Trophoblast cell (in vitro differentiated cells and primary cell): ENCODE measurements at regions not wholly inside any gene's neighbourhood (a gene's known extent, or its start where the extent isn't known, plus 50 kb on each side); places are given as distances from the start of the nearest gene placed in this dataset.

ENCODE experiments used
- DNase-seq, 2 donors: peaks; one replicate each; pipeline ENCODE4 v3.0.0-alpha.2; 2016
- H2AFZ ChIP-seq: 2 replicates; pipeline ENCODE4 v1.6.1; 2013; ENCODE audit warnings: low read length, moderate library complexity, mild to moderate bottlenecking; ENCODE audit not compliant: insufficient read depth, poor library complexity
- H2AK5ac ChIP-seq: 2 replicates; pipeline ENCODE4 v1.6.1; 2013; ENCODE audit warnings: mild to moderate bottlenecking, low read length
- H2BK120ac ChIP-seq: 2 replicates; pipeline ENCODE4 v1.6.1; 2013; ENCODE audit warnings: low read length, mild to moderate bottlenecking, moderate library complexity; ENCODE audit not compliant: insufficient read depth, poor library complexity
- H2BK12ac ChIP-seq: 2 replicates; pipeline ENCODE4 v1.6.1; 2013; ENCODE audit warnings: mild to moderate bottlenecking, low read length, moderate library complexity
- H2BK5ac ChIP-seq: 2 replicates; pipeline ENCODE4 v1.6.1; 2013; ENCODE audit warnings: low read length, low read depth, moderate library complexity, mild to moderate bottlenecking; ENCODE audit not compliant: poor library complexity
- H3K14ac ChIP-seq: 2 replicates; pipeline ENCODE4 v1.6.1; 2013; ENCODE audit warnings: mild to moderate bottlenecking, low read length
- H3K18ac ChIP-seq: 2 replicates; pipeline ENCODE4 v1.6.1; 2013; ENCODE audit warnings: mild to moderate bottlenecking, low read length
- H3K23ac ChIP-seq: 2 replicates; pipeline ENCODE4 v1.6.1; 2013; ENCODE audit warnings: low read length
- H3K27ac ChIP-seq: 2 replicates; pipeline ENCODE4 v1.5.1; 2013; ENCODE audit warnings: low read depth, mild to moderate bottlenecking, inconsistent platforms, low read length, moderate library complexity
- H3K27me3 ChIP-seq: 2 replicates; pipeline ENCODE4 v1.6.1; 2013; ENCODE audit warnings: inconsistent platforms, mild to moderate bottlenecking, low read length, moderate library complexity; ENCODE audit not compliant: insufficient read depth
- H3K36me3 ChIP-seq, 2 experiments: 1 replicate in 1 of 2; 2 replicates in 1 of 2; pipeline ENCODE4 v1.6.1; 2013; ENCODE audit warnings: low read length in 2 of 2, mild to moderate bottlenecking in 2 of 2, moderate library complexity in 1 of 2; ENCODE audit not compliant: insufficient read depth in 2 of 2, control insufficient read depth in 1 of 2
- H3K4ac ChIP-seq: 2 replicates; pipeline ENCODE4 v1.6.1; 2013; ENCODE audit warnings: low read depth, mild to moderate bottlenecking, low read length, moderate library complexity
- H3K4me1 ChIP-seq, 2 experiments: 1 replicate in 1 of 2; 2 replicates in 1 of 2; pipeline ENCODE4 v1.6.1; 2013; ENCODE audit warnings: low read length in 2 of 2, mild to moderate bottlenecking in 2 of 2, moderate library complexity in 1 of 2; ENCODE audit not compliant: insufficient read depth in 2 of 2, control insufficient read depth in 1 of 2
- H3K4me2 ChIP-seq: 2 replicates; pipeline ENCODE4 v1.6.1; 2013; ENCODE audit warnings: inconsistent platforms, mild to moderate bottlenecking, low read length, moderate library complexity
- H3K4me3 ChIP-seq: 2 replicates; pipeline ENCODE4 v1.5.1; 2013; ENCODE audit warnings: mild to moderate bottlenecking, low read depth, low read length, inconsistent platforms
- H3K79me1 ChIP-seq: one replicate; pipeline ENCODE4 v1.6.1; 2013; ENCODE audit warnings: low read length
- H3K79me2 ChIP-seq: 2 replicates; pipeline ENCODE4 v1.6.1; 2013; ENCODE audit warnings: low read length, mild to moderate bottlenecking; ENCODE audit not compliant: control insufficient read depth, insufficient read depth, poor library complexity
- H3K9ac ChIP-seq: 2 replicates; pipeline ENCODE4 v1.6.1; 2013; ENCODE audit warnings: mild to moderate bottlenecking, low read length
- H3K9me3 ChIP-seq: 2 replicates; pipeline ENCODE4 v1.6.1; 2013; ENCODE audit warnings: low read depth, mild to moderate bottlenecking, control low read depth, inconsistent platforms, low read length; ENCODE audit not compliant: insufficient read depth
- H4K12ac ChIP-seq: 2 replicates; pipeline ENCODE4 v1.6.1; 2013; ENCODE audit warnings: low read depth, mild to moderate bottlenecking, low read length, moderate library complexity
- H4K8ac ChIP-seq: 2 replicates; pipeline ENCODE4 v1.6.1; 2013; ENCODE audit warnings: low read depth, mild to moderate bottlenecking, low read length, moderate library complexity
- H4K91ac ChIP-seq: one replicate; pipeline ENCODE4 v1.6.1; 2013; ENCODE audit warnings: low read depth, mild to moderate bottlenecking, low read length, moderate library complexity
- WGBS: extraction: QIAGEN DNeasy Blood & Tissue Kit; methylation state at CpG from one replicate; pipeline ENCODE4 v1.1.7; 2013; ENCODE audit warnings: missing lambda C conversion rate; ENCODE audit not compliant: insufficient read length, insufficient coverage; ENCODE audit errors: extremely low coverage; 5-methylcytosine and 5-hydroxymethylcytosine counted together

DNA sequence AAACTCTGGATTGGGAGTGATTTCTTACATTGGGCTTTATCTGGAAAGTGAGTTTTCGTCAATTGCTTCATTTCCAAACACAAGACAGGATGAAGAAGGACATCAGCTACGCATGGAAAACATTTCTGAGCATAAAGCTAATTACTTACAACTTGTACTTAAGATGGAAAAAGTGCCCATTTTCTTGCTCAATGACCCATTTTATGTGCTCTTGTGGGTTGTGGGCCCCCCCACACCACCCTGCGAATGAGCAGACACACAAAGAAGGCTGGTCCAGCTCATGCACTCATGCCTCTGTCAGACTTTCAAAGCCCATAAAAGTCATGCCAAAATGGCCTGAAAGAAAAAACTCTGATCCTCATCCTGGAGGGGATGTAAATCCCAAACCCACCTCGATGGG is 663.0 kb downstream of the AJAP1 start:
- H3K79me2 ChIP-seq, result no peaks in the 10 kb centered on the region
- no CpG with 5 or more reads among the region's 4 CpGs for WGBS
- no peak overlapping the region for H3K4me3 ChIP-seq
- H3K23ac ChIP-seq, result no peak overlapping the region
- no peaks in the 10 kb centered on the region for H3K79me1 ChIP-seq
- H3K14ac ChIP-seq, result no peak overlapping the region
- no peak overlapping the region for H3K9ac ChIP-seq
- H4K8ac ChIP-seq, result no peak overlapping the region
- no peak overlapping the region for H2AK5ac ChIP-seq
- no peak for DNase-seq
- H2BK5ac ChIP-seq, result no peak overlapping the region
- H3K18ac ChIP-seq, result no peak overlapping the region
- H3K27me3 ChIP-seq, result no peaks in the 10 kb centered on the region
- H4K12ac ChIP-seq, result no peak overlapping the region
- no peak overlapping the region for H3K4me2 ChIP-seq
- no peaks in the 10 kb centered on the region for H3K36me3 ChIP-seq
- H3K4ac ChIP-seq, result no peak overlapping the region
- H3K9me3 ChIP-seq, result no peaks in the 10 kb centered on the region
- no peak overlapping the region for H3K27ac ChIP-seq
- no peak overlapping the region for H2BK12ac ChIP-seq
- no peaks in the 10 kb centered on the region for H3K4me1 ChIP-seq
- H4K91ac ChIP-seq, result no peak overlapping the region
- no peak overlapping the region for H2BK120ac ChIP-seq
- no peak overlapping the region for H2AFZ ChIP-seq

GRCh38 chr1:5312862-5313261 is 658.5 kb downstream of the AJAP1 start:
- H3K4me2 ChIP-seq, result no peak overlapping the region
- no peaks in the 10 kb centered on the region for H3K79me2 ChIP-seq
- WGBS, result no CpG with 5 or more reads among the region's 11 CpGs
- H4K91ac ChIP-seq, result no peak overlapping the region
- H4K8ac ChIP-seq, result no peak overlapping the region
- H2BK120ac ChIP-seq, result no peak overlapping the region
- no peak overlapping the region for H3K14ac ChIP-seq
- no peak overlapping the region for H3K18ac ChIP-seq
- H3K4me1 ChIP-seq, result no peaks in the 10 kb centered on the region
- no peak overlapping the region for H4K12ac ChIP-seq
- H3K9me3 ChIP-seq, result no peaks in the 10 kb centered on the region
- no peak for DNase-seq
- no peak overlapping the region for H3K9ac ChIP-seq
- H2BK5ac ChIP-seq, result no peak overlapping the region
- H3K23ac ChIP-seq, result no peak overlapping the region
- H3K27ac ChIP-seq, result no peak overlapping the region
- no peaks in the 10 kb centered on the region for H3K27me3 ChIP-seq
- H3K4me3 ChIP-seq, result no peak overlapping the region
- no peak overlapping the region for H3K4ac ChIP-seq
- H2BK12ac ChIP-seq, result no peak overlapping the region
- no peak overlapping the region for H2AFZ ChIP-seq
- no peaks in the 10 kb centered on the region for H3K79me1 ChIP-seq
- H3K36me3 ChIP-seq, result no peaks in the 10 kb centered on the region
- H2AK5ac ChIP-seq, result no peak overlapping the region

- H2AK5ac ChIP-seq, result no peak overlapping the region
- no peaks in the 10 kb centered on the region for H3K79me1 ChIP-seq
- H3K36me3 ChIP-seq, result no peaks in the 10 kb centered on the region
- no peak overlapping the region for H3K9ac ChIP-seq
- no peak overlapping the region for H2BK5ac ChIP-seq
- H3K79me2 ChIP-seq, result no peaks in the 10 kb centered on the region
- H3K27ac ChIP-seq, result no peak overlapping the region
- no peaks in the 10 kb centered on the region for H3K27me3 ChIP-seq
- H2BK120ac ChIP-seq, result no peak overlapping the region
- H3K14ac ChIP-seq, result no peak overlapping the region
- WGBS, result no CpG with 5 or more reads among the region's 7 CpGs
- H3K23ac ChIP-seq, result no peak overlapping the region
- no peak overlapping the region for H3K4me2 ChIP-seq
- no peak overlapping the region for H4K12ac ChIP-seq
- H4K91ac ChIP-seq, result no peak overlapping the region
- DNase-seq, result no peak
- H2BK12ac ChIP-seq, result no peak overlapping the region
- H3K4me1 ChIP-seq, result no peaks in the 10 kb centered on the region
- no peak overlapping the region for H3K4ac ChIP-seq
- H3K9me3 ChIP-seq, result no peaks in the 10 kb centered on the region
- H3K4me3 ChIP-seq, result no peak overlapping the region
- no peak overlapping the region for H2AFZ ChIP-seq
- no peak overlapping the region for H4K8ac ChIP-seq
- H3K18ac ChIP-seq, result no peak overlapping the region
Observed at GRCh38 chr1:5312293-5312674, 657.9 kb downstream of the AJAP1 start.

GRCh38 chr1:5311634-5312292 is 657.4 kb downstream of the AJAP1 start:
- Histone ChIP-seq H3K9ac (no peak overlapping the region), H3K4ac (no peak overlapping the region), H3K9me3 (no peaks in the 10 kb centered on the region), H3K4me3 (no peak overlapping the region), H3K27ac (no peak overlapping the region), H3K23ac (no peak overlapping the region), H3K79me1 (no peaks in the 10 kb centered on the region), H4K91ac (no peak overlapping the region), H4K8ac (no peak overlapping the region), H2BK12ac (no peak overlapping the region), H3K14ac (no peak overlapping the region), H2BK120ac (no peak overlapping the region), H2AK5ac (no peak overlapping the region), H3K79me2 (no peaks in the 10 kb centered on the region), H3K36me3 (no peaks in the 10 kb centered on the region), H2BK5ac (no peak overlapping the region), H4K12ac (no peak overlapping the region), H3K18ac (no peak overlapping the region), H2AFZ (no peak overlapping the region), H3K27me3 (no peaks in the 10 kb centered on the region), H3K4me1 (no peaks in the 10 kb centered on the region), H3K4me2 (no peak overlapping the region)
- WGBS, result no CpG with 5 or more reads among the region's 11 CpGs
- no peak for DNase-seq
